HEK293T (cell line): ENCODE measurements at regions not wholly inside any gene's neighbourhood (a gene's known extent, or its start where the extent isn't known, plus 50 kb on each side); places are given as distances from the start of the nearest gene placed in this dataset.

Source experiments
- ARNT ChIP-seq: fragments of 450-650 bp; IDR thresholded peaks from 2 replicates; pipeline ENCODE4 v1.6.1; 2017; ENCODE audit warnings: mild to moderate bottlenecking
- BHLHE40 ChIP-seq: fragments of 450-650 bp; IDR thresholded peaks from 2 replicates; pipeline ENCODE4 v1.6.1; 2016; ENCODE audit warnings: mild to moderate bottlenecking, moderate library complexity, borderline replicate concordance
- CTBP1 ChIP-seq: fragments of 450-650 bp; IDR thresholded peaks from 2 replicates; pipeline ENCODE4 v1.6.1; 2016; ENCODE audit warnings: borderline replicate concordance
- ELF4 ChIP-seq: fragments of 450-650 bp; IDR thresholded peaks from 2 replicates; pipeline ENCODE4 v1.6.1; 2017; ENCODE audit warnings: antibody characterized with exemption
- FOXA1 ChIP-seq: fragments of 450-650 bp; IDR thresholded peaks from 2 replicates; pipeline ENCODE4 v1.6.1; 2016; ENCODE audit warnings: mild to moderate bottlenecking
- FOXK2 ChIP-seq: fragments of 450-650 bp; IDR thresholded peaks from 2 replicates; pipeline ENCODE4 v1.6.1; 2016; ENCODE audit warnings: mild to moderate bottlenecking
- FOXM1 ChIP-seq: fragments of 450-650 bp; IDR thresholded peaks from 2 replicates; pipeline ENCODE4 v1.6.1; 2017; ENCODE audit warnings: mild to moderate bottlenecking, borderline replicate concordance
- L3MBTL2 ChIP-seq: fragments of 450-650 bp; conservative IDR thresholded peaks from 2 replicates; pipeline ENCODE4 v1.6.1; 2016; ENCODE audit warnings: mild to moderate bottlenecking
- LEF1 ChIP-seq: fragments of 450-650 bp; IDR thresholded peaks from 2 replicates; pipeline ENCODE4 v1.6.1; 2017; ENCODE audit warnings: mild to moderate bottlenecking, borderline replicate concordance
- NFRKB ChIP-seq: fragments of 450-650 bp; IDR thresholded peaks from 2 replicates; pipeline ENCODE4 v1.6.1; 2016; ENCODE audit warnings: mild to moderate bottlenecking, moderate library complexity
- SP1 ChIP-seq: fragments of 450-650 bp; IDR thresholded peaks from 2 replicates; pipeline ENCODE4 v1.6.1; 2017
- SUZ12 ChIP-seq: fragments of 450-650 bp; IDR thresholded peaks from 2 replicates; pipeline ENCODE4 v1.6.1; 2016; ENCODE audit warnings: mild to moderate bottlenecking
- TARDBP ChIP-seq: fragments of 450-650 bp; IDR thresholded peaks from 2 replicates; pipeline ENCODE4 v1.6.1; 2016
- TF ChIP-seq, protein P1 (sequence below): fragments of 450-650 bp; IDR thresholded peaks from 2 replicates; pipeline ENCODE4 v1.6.1; 2016

DNA sequence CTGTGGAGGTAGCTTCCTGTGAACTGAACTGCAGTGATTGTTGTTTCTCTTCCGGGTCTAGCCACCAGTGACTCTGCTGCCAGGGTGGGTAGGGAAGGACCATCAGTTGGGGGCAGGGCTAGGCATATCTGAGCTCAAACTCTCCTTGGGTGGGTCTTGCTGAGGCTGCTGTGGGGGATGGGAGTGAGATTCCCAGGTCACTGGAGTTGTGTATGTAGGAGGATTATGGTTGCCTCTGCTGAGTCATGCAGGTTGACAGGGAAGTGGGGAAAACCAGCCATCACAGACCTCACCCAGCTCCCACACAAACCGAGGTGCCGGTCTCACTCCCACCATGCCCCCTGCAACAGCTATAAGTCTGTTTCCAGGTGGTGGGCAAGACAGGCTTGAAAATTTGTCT, 1937.8 kb downstream of the PCDH7 start:
- TF ChIP-seq, protein P1, sequence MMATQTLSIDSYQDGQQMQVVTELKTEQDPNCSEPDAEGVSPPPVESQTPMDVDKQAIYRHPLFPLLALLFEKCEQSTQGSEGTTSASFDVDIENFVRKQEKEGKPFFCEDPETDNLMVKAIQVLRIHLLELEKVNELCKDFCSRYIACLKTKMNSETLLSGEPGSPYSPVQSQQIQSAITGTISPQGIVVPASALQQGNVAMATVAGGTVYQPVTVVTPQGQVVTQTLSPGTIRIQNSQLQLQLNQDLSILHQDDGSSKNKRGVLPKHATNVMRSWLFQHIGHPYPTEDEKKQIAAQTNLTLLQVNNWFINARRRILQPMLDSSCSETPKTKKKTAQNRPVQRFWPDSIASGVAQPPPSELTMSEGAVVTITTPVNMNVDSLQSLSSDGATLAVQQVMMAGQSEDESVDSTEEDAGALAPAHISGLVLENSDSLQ = no peak
- TF ChIP-seq NFRKB = no peak
- no peak for TF ChIP-seq ARNT
- TF ChIP-seq TARDBP = no peak
- TF ChIP-seq FOXK2 = no peak
- TF ChIP-seq ELF4 = no peak
- TF ChIP-seq SUZ12 = no peak
- TF ChIP-seq BHLHE40 = no peak
- no peak for TF ChIP-seq L3MBTL2
- TF ChIP-seq SP1 = no peak
- no peak for TF ChIP-seq FOXM1
- no peak for TF ChIP-seq CTBP1
- no peak for TF ChIP-seq LEF1
- TF ChIP-seq FOXA1 = no peak
